Stimulated activated CD8-positive, alpha-beta memory T cell treated with anti-CD3 and anti-CD28 coated beads, Interleukin-2, amount 100 ng/mL, for 48 hours (primary cell): ENCODE measurements at regions not wholly inside any gene's neighbourhood (a gene's known extent, or its start where the extent isn't known, plus 50 kb on each side); places are given as distances from the start of the nearest gene placed in this dataset.

Source experiments
- DNase-seq, 2 donors: peaks; one replicate each; pipeline ENCODE4 v3.0.0-alpha.2; 2020; ENCODE audit warnings: low read depth in 2 of 2

DNA sequence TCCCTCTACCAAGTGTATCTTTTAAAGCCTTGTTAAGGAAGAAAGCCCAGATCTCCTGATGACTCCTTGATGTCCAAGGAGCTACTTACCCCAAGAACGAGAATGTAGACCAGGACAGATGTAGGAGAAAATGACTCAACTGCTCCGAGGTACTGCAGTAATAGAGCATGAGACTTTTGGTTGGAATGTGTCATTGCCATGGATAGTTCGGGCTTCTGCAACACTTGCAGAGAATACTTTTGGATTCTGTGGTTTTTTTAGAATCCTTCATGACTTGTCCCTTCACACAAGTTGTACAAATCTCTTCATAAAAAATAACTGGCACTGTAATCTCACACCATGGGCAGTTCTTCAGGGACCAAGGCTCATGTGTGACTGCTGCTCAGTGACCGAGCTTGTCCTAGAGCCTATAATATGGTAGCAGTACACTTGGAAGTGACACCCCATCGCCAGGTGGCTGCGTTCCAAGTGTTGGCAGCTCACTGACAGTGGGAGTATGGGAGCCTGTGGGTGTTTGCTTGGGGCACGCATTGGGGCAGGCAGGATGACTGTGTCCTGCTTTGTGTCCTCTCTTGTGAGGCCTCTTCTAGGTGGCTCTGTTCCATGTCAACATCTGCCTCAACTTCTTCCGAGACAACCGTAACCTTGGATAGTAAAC lies 87.9 kb upstream of the WDR1 start:
- no peak for DNase-seq

DNA sequence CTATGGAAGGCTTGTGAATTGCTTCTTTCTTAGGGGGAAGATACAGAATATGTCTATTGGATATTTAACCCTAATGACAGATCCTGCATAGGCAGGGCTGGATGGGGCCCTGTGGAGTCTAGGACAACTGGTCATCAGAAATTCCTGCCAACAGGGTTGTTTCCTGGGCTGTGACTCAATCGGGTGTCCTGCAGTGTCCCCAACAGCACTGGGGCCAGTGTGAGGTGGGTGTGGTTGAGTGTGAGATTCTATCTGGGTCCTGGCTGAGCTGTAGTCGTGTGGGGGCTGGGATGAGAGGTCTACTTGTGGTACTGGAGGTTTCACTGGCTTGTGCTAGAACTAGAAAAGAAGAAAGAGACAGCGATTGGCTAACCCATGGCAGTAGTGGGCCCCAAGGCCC lies 87.3 kb upstream of the WDR1 start:
- no peak for DNase-seq

DNA sequence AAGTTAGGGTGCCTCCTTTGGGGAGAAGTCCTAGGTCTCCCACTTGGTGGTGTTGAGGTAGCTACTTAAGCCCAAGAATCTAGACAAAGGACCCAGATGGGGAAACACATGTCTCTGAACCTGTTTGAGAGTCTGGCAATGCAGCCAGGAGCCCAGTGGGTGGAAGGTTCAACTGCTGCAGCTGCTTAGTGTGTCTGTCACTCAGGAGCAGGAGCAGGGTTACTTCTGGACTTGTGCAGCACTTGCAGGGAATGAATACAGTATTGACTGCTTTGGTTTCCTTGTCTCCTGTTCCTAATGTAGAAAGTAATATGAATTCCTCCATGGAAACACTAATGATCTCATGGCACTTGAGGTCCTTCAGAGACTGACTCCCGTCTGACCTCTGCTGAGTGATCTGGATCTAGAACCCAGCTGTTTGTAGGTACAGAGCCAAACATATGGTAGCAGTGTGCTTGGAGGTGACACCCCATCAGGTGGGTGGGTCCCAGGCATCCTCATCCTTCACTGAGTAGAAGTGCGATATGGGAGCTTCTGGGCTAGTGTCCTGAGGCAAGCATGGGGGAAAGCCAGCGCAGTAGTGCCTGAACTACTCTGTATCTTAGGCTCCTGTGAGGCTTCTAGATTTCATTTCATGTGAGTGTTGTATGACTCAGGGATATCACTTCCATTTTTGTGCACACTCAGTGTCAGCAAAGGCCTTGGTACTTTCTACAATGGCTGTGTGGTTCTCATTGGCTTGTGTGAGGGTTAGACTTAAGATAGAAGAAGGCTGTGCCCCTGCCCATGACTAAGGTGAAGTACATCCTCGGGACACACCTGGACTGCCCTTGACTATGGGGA lies 85.0 kb upstream of the WDR1 start:
- DNase-seq = no peak

DNA sequence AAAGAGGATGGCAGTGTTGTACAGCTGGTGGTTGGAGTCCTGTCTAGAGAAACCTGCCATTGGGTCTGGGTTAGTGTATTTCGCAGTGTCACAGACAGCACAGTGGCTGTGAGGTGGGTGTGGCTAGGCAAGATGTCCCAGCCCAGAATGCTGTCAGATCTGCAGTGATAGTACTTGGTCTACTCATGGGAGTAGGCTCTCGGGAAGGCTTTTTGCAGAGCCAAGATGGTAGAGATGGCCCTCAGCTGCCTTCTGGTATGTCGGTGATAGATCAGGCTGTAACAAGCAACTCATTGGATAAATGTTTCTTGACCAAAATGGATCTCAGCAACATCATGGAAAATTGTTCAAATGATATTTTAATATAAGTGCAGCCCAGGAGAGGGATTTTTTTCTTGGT lies 84.3 kb upstream of the WDR1 start:
- no peak for DNase-seq

DNA sequence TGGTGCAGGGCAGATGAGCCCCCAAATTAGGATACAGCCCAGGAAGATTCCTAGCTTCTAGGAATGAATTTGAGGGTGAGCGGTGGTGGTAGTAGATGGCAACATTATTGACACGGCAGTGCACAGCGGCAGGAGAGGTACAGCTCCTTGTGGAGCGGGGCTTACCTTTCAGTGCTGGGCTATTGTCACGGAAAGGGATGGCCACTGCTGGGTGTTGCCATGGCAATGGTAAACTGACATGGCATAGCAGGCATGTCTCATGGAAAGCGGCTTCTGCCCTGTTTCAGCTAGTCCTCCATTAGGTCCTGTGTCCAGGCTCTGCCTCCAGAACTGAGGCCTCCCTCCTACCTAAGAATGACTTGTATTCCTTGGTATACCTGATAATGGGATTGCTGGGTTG lies 81.8 kb upstream of the WDR1 start:
- DNase-seq = no peak

DNA sequence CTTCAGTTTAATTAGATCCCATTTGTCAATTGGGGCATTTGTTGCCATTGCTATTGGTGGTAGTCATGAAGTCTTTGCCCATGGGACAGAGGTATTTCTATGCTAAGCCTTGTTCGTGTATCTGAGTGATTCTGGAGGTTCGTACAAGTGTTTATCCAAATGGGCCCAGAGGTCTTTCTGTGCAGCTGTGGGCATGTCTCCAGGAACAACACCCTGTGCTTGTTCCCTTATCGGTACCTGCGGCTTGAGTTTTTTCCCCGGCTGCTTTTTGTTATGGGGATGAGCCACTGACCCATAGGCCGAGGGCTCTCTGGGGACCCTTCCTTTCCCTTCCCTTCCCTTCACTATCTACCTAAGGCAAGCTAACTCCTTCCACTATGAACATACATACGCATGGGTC lies 81.4 kb upstream of the WDR1 start:
- DNase-seq = no peak

DNA sequence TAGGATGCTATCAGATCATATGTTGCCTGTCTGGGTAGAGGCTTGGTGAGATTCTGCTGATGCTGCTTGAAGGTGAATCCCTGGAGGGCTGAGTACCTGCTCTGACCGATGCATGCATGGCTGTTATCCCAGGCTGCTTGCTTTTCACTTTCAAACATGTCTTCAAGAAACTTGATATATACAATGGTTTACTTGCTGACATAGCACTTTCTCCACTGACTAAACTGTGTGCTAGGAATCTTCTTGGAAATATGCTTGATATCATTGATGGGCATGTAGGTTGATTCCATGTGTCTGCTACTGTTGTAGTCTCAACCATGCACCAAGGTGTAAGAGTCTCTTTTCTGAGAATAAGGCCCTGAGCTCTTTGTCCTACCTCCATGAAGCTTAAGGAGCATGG lies 79.6 kb upstream of the WDR1 start:
- no peak for DNase-seq

DNA sequence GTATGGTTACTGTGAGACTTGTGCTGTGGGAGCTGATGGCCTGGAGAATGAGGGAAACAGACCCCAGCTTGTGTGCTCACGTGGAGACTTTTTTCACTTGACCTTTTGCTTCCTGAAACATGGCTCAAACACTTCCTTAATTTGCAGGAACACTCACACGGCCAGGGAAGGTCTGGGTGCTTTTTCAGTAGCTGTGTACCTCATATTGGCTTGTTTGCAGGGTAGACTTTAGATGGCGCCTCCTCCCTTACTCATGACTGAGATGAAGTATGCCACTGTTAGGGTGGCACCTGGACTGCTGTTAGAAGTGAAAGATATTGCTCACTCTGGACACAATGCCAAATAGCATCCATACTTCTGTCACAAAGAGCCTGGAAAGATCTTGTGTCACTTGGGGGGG lies 75.7 kb upstream of the WDR1 start:
- DNase-seq = no peak

DNA sequence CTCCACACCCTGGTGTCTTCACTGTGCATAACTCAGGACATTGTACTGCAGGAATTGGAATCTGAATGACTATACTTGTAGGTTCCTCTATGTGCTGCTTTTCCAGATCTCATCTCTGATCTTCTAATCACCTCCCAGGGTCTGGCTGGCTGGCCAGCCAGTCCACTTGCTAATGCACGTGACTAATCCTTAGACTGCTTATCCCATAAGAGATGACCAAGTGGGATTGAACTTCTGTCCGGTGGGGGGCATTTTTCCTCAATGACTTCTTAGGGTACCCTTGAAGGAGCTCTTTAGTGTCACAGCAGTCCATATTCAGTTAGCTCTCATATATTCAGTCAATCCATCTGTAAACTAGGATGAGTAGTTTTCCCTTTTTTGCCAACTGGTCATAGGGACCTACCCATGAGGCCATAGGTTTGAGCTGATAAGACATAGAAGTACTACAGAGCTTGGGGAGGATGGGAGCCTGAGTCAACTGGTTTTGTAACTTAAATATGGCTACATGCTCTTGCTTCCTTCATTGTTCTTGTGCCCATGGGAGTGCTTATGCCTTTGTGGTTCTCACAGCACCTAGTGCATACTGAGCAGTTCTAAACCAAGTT lies 71.9 kb upstream of the WDR1 start:
- DNase-seq = no peak

DNA sequence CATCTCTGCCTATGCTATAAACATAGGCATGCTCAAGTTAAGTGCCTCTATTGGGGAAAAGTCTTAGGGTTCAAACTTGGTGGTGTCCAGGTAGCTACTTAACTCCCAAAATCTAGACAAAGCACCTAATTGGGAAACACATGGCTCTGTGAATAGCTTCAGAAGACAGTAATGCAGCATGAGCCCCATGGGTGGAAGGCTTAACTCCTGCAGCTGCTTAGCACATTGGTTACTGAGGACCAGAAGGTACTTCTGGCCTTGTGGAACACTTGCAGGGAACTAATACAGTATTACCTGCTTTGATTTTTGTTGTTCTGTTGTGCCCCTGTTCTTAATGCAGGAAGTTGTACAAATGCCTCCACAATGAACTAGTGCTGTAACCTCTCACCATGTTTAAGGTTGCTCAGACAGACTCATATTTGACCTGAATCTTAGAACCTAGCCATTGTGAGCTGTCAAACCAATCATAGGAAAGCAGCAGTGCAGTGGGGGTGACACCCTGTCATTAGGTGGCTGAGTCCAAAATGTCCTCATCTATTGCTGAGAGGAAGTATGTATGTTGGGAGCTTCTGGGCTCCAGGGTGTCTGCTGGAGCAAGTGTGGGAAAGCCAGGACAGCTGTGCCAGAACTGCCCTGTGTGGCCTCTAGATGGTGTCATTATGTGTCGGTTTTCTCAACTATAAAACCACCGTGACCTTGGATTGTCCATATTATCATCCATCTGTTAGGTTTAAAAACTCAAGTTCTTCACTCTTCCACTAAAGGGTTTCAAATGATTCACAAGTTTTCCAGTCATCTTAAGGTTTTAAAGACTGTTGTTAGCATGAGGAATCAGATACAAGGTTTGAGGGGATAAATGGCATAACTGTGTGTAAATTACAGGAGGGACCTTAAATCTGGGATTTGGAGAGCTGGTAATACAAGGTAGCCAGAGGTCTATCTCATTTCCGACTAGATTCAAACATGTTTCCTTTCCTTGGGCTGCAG lies 69.9 kb upstream of the WDR1 start:
- no peak for DNase-seq

DNA sequence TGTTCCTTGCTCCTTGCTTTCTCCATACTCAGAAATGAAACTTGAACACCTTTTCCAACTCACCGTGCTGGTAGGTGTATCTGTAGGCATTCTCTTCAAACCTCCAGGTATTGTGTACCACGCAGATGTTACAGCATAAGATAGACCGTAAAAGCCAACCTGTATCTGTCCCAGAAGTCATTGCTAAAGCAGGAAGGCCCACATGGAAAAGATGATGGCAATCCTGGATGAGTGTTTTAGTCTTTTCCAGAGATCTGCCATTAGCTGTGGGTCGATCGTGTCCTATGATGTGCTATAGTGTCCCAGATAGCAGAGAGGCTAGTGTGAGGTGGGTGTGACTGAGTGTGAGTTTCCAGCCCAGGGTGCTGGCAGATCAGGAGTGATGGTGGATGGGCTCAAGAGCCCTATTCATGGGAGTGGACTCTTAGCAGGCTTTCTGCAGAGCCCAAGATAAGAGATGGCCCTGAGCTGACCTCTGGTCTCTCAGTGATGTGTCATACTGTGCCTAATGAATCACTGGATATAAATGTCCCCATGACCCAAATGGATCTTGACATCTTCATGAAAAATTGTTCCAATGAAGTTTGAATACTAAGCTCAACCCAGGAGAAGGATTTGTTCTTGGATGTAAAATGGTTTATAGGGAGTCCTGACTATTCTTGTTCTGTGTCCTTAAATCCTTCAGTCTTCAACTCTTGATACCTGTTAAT lies 69.1 kb upstream of the WDR1 start:
- no peak for DNase-seq

DNA sequence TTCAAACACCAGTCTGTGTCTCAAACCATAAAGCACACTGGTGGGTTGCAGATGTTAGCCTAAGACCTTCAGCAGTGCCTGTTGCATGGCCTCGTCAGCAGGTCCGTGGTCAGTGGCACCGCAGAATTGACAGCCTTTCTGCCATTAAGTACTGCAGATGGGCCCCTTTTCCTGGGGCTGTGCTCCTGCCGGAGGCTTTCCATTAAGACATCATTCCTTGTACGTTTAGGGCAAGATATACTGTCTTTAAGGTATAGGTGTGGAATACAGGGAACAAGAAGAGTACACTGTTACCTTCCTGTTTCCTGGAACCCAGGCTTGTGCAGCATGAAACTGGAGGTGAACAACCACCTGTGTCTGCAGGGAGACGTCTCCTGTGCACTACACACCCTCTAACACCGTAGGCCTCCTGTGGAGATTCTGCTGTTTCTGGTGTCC lies 67.9 kb upstream of the WDR1 start:
- no peak for DNase-seq

DNA sequence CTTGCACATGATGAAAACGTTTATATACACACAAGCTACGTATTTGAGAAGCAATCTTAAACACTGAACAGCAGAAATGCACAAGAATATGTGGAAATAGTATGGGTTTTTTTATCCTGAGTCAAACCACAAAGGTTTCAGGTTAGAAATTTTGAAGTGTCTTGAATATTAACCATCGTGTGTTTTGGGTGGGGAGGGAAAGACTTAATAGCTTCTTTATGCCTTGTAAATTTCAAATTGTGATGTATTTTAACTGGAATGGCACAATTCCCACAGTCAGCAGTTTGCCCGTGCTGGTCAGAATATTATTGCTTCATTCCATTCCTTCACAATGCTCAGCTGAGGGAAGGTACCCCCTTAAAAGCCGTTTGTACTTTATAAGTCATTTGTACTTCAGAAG lies 67.4 kb upstream of the WDR1 start:
- no peak for DNase-seq

DNA sequence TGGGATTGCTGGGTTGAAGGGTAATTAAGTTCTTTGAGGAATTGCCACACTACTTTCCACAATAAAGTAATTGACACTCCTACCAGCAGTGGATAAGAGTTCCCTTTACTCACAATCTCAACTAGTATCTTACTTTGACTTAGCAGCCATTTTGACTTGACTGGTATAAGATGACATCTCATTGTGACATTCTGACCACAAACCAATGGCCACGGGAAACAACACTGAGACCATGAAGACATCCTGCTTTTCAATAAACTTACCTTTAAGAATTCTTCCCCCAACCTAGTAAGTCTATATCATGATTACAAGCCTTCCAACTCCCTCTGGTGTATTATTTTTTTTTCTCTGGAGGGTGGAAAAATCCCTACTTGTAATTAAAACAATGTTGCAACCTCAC lies 66.9 kb upstream of the WDR1 start:
- no peak for DNase-seq

DNA sequence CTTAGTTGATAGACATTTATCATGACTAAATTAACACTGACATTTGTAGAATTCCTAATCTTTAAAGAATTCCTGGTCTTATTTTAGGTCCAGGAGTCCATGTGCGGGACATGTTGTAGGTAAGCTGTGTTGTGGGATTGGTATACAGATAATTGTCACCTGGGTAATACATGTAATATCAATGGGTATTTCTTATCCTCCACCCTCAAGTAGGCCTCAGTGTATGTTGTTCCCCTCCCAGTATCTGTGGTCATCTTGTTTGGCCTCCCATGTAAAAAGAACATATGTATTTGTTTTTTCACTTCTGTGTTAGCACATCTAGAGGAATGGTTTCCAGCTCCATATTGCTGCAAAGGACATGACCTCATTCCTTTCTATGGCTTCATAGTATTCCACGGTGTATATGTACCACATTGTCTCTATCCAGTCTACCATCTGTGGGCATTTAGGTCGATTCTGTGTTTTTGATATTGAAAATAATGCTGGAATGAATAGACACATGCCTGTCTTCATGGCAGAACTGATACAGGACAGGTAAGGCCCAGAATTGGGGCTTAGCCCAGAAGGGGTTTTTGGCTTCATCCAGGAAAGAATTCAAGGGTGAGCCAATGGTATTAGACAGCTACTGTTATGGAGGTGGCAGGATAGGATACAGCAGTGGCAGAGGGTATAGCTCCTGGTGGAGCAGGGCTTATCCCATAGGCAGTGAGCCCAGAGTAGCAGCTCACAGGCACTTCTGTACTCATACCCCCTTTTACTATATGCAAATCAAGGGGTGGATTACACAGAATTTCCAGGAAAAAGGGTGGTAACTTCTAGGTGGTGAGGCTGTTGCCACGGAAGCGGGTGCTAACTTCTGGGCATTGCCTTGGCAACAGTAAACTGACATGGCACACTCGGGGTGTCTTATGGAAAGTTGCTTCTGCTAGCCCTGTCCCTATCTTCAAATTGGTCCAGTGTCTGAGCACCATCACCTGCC lies 66.1 kb upstream of the WDR1 start:
- peak in 1 of 2 donors; percentile 3 for DNase-seq

DNA sequence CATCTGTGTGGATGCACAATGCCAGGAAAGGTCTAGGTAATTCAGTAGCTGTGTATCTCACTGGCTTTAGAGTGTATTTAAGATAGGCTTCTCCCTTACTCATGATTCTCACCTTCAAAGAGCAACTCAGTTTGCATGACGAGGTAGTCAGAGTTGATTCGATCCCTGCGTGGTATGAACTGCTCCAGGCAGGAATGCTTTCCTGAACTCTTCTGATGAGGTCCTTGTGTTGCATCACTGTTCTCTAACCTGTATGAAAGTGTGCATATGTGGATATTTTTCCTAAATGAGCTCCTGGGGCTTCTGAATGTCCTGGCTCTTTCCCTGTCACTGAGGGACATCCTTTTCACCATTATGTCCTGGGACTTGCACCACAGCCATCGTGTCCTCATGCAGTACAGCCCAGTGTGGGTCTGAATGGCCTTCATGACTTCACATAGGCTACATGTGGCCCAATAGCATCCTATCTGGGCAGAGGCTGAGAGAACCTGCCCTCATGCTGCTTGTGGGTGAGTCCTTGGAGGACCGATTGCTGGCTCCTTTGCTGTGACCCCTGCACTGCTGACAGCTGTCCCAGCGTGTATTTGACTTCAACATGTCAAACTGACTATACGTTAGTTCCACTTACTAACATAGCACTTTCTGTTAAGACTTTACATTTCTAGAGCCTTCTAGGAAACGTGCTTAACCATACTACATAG lies 65.3 kb upstream of the WDR1 start:
- DNase-seq = no peak

DNA sequence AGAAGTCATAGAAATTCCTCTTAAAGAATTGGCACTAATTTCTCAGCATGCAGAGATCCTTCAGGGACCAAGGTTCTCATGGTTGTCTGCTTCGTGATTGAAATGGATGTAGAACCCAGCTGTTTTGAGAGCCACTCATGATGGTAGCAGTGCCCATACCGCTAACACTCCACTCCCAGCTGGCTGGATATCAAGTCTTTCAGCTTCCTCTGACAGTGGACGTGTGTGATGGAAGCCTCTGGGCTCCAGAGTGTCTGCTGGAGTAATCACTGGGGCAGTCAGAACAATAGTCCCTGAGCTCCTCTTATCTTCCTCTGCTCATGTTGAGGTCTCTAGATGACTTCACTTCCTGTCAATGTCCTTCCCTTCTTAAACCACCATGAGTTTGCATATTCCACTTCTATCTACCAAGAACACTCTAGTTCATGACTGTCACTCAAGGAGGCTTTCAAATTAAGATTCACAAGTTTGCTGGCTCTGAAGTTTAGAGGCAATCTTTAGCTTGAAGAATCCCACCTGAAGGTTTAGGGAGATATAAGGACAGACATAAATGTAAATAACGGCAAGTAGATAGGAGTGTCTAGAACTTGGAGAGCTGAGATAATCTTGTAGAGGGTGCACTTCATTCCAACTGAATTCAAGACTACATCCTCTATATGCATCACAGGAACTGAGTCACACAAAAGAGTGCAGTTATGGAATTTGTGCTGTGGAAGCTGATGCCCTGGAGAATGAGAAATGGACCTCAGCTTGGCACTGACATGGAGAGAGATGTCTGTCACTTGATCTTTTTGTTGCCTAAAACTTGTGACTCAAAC lies 64.5 kb upstream of the WDR1 start:
- no peak for DNase-seq

DNA sequence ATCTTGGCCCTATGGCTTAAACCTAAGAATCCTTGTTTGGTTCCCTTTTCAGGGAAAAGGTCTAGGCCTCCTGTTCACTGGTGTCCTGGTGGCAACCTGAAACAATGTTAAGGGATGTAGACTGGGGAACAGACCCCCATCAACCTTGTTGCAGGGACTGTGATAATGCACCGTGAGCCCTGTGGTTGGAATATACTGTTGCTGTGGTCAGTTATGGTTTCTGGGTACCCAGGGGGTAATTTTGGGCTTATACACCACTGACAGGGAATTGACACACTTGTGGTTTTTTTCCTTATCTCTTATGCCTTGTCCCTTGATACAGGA lies 64.0 kb upstream of the WDR1 start:
- no peak for DNase-seq
